ENCODE measurements at regions not wholly inside any gene's neighbourhood (a gene's known extent, or its start where the extent isn't known, plus 50 kb on each side); places are given as distances from the start of the nearest gene placed in this dataset.

DNA sequence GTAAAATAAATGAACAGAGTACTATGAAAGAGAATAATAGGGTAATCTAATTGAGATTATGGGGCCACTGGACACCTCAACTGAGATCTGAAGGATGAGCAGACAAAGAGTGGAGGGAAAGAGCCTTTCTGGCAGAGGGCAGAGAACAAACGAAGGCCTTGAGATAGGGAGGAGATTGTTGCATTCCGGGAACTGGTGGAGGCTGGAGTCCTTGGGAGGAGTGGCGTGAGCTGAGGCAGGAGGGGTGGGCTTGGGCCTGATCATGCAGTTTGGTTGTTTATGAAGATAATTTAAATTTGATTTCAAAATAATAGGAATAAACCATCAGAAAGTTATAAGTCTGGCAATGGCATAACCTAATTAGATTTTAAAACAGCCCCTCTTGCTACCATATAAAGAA, 59.5 kb upstream of the GALNT15 start:
- H3K9me3 Mint-ChIP-seq = peaks cover 6% of the 10 kb centered on the region
- H3K4me1 Mint-ChIP-seq = no peaks in the 10 kb centered on the region
- no peaks in the 10 kb centered on the region for H3K36me3 Mint-ChIP-seq (ENCODE audit: low read depth)
- H3K4me3 Mint-ChIP-seq = no peak overlapping the region
- H3K27me3 Mint-ChIP-seq = no peaks in the 10 kb centered on the region
- no peak overlapping the region for H3K27ac Mint-ChIP-seq
- no peak for ATAC-seq (replicated peaks)

- Mint-ChIP-seq H3K9me3 (peaks cover 3% of the 10 kb centered on the region), H3K4me3 (no peak overlapping the region), H3K36me3 (ENCODE audit: low read depth) (no peaks in the 10 kb centered on the region), H3K4me1 (no peaks in the 10 kb centered on the region), H3K27ac (no peak overlapping the region), H3K27me3 (peaks cover 3% of the 10 kb centered on the region)
- ATAC-seq (replicated peaks) = no peak
Observed at GRCh38 chr3:16118396-16118795, 56.1 kb upstream of the GALNT15 start.

DNA sequence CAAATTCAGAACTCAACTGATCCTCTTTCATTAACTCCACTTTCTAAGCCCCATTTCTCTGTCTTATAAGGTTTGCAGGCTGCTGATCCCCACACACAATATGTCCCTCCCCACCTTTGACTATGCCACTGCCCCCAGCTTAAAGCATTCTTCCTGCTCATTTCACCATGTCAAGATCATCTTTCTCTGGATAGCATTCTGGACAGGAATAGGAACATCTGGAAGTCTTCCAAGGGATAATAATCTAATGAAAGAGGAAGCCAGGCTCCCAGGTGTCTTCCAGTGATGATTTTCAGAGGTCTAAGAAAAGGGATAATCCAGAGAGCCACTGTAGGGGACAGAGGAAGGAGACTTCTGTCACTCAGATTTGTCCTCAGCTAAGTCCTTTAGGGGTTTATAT, 54.6 kb upstream of the GALNT15 start:
- Mint-ChIP-seq H3K9me3 (no peaks in the 10 kb centered on the region), H3K27ac (no peak overlapping the region), H3K4me3 (no peak overlapping the region), H3K27me3 (peaks cover 3% of the 10 kb centered on the region), H3K4me1 (no peaks in the 10 kb centered on the region), H3K36me3 (ENCODE audit: low read depth) (no peaks in the 10 kb centered on the region)
- ATAC-seq (replicated peaks) = no peak

GRCh38 chr3:16121391-16121790, 53.1 kb upstream of the GALNT15 start:
- Mint-ChIP-seq H3K27me3 (peaks cover 3% of the 10 kb centered on the region), H3K9me3 (no peaks in the 10 kb centered on the region), H3K4me1 (no peaks in the 10 kb centered on the region), H3K4me3 (no peak overlapping the region), H3K27ac (no peak overlapping the region), H3K36me3 (ENCODE audit: low read depth) (no peaks in the 10 kb centered on the region)
- no peak for ATAC-seq (replicated peaks)

DNA sequence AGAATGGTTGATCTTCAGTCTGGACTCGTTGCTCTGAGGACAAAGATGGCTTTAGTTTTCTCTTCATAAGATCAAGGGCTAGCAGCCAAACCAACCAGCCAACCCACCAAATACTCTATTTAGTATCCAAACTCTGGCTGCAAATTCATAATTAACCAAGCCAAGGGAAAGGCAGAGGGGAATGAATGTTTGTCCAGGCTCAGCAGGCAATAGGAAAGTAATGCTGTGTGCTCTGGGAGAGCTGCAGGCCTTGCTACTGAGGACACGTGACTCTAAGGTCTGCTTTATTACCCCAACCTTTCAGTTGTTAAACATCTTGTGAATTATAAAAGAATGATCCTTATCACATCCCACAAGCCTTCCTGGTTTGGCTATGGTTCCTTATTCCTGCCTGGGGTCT, 52.3 kb upstream of the GALNT15 start:
- Mint-ChIP-seq H3K36me3 (ENCODE audit: low read depth) (no peaks in the 10 kb centered on the region), H3K4me1 (no peaks in the 10 kb centered on the region)

DNA sequence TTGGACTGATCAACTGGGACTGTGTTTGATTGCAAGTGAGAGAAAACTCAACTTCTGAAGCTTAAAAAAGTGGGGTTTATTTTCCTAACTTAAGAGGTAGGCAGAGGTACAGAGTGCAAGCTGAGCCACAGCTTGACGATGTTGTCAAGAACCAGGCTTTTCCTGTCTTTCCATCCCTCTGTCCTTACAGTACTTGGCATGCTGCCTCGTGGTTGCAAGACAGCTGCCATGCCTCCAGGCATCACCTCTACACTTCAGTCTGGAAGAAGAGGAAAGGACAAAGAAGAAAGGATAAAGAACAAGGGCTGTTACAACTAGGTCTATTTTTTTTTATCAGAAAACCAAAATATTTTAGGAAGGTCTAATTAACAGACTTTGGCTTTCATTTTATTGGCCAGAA, 51.8 kb upstream of the GALNT15 start:
- Mint-ChIP-seq H3K4me1 (peaks cover 1% of the 10 kb centered on the region), H3K9me3 (no peaks in the 10 kb centered on the region), H3K36me3 (ENCODE audit: low read depth) (no peaks in the 10 kb centered on the region), H3K4me3 (no peak overlapping the region), H3K27ac (no peak overlapping the region), H3K27me3 (peaks cover 6% of the 10 kb centered on the region)
- ATAC-seq (replicated peaks) = no peak

More for the DNA sequence above, 52.3 kb upstream of the GALNT15 start:
- no peak overlapping the region for H3K4me3 Mint-ChIP-seq
- ATAC-seq (replicated peaks) = no peak
- H3K9me3 Mint-ChIP-seq = no peaks in the 10 kb centered on the region
- H3K27ac Mint-ChIP-seq = no peak overlapping the region
- H3K27me3 Mint-ChIP-seq = peaks cover 3% of the 10 kb centered on the region

GRCh38 chr3:16124636-16125035, 49.8 kb upstream of the GALNT15 start:
- no peaks in the 10 kb centered on the region for H3K36me3 Mint-ChIP-seq (ENCODE audit: low read depth)
- H3K9me3 Mint-ChIP-seq = no peaks in the 10 kb centered on the region
- peak; percentile 91 for ATAC-seq (replicated peaks)
- H3K27me3 Mint-ChIP-seq = peaks cover 11% of the 10 kb centered on the region
- peaks cover 3% of the 10 kb centered on the region for H3K4me1 Mint-ChIP-seq
- no peak overlapping the region for H3K27ac Mint-ChIP-seq
- no peak overlapping the region for H3K4me3 Mint-ChIP-seq
